ENCODE measurements at regions not wholly inside any gene's neighbourhood (a gene's known extent, or its start where the extent isn't known, plus 50 kb on each side); places are given as distances from the start of the nearest gene placed in this dataset.

- TF ChIP-seq CTCF (IDR thresholded peaks at IDR 0.05; ENCODE audit: insufficient read depth, low read length, poor library complexity, severe bottlenecking) (no peak), EZH2phosphoT487 (conservative IDR thresholded peaks at IDR 0.05; ENCODE audit: low read length) (no peak)
Observed at GRCh38 chr2:52844701-52845423, 922.7 kb upstream of the CHAC2 start.

All from SU-DHL-6 (cell line).